CD4-positive, alpha-beta T cell treated with Interleukin-12 subunit alpha and Interleukin-12 subunit beta, for 1 hour (primary cell): ENCODE measurements at regions not wholly inside any gene's neighbourhood (a gene's known extent, or its start where the extent isn't known, plus 50 kb on each side); places are given as distances from the start of the nearest gene placed in this dataset.

Experiments used
- DNase-seq: peaks from one replicate; pipeline ENCODE4 v3.0.0-alpha.2; 2020

DNA sequence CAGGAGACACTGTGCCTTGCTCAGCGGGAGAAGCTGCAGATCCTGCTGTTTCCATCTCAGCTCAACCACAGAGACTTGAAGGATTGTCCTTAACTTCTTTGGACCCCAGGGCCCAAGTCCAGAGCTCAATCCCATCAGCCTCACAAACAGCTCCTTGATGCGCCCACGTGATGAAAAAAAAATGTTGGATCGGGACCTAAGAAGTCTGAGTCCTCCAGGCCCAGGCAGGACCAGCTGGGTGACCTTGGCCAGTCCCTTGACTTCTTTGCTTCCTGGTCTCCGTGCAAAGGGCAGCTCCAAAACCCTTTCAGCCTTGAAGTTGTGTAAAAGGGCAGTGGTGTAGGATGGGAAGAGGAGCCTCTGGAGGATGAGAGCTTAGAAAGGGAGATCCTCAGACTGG lies 175.5 kb downstream of the ZFP36L2 start:
- DNase-seq = no peak

DNA sequence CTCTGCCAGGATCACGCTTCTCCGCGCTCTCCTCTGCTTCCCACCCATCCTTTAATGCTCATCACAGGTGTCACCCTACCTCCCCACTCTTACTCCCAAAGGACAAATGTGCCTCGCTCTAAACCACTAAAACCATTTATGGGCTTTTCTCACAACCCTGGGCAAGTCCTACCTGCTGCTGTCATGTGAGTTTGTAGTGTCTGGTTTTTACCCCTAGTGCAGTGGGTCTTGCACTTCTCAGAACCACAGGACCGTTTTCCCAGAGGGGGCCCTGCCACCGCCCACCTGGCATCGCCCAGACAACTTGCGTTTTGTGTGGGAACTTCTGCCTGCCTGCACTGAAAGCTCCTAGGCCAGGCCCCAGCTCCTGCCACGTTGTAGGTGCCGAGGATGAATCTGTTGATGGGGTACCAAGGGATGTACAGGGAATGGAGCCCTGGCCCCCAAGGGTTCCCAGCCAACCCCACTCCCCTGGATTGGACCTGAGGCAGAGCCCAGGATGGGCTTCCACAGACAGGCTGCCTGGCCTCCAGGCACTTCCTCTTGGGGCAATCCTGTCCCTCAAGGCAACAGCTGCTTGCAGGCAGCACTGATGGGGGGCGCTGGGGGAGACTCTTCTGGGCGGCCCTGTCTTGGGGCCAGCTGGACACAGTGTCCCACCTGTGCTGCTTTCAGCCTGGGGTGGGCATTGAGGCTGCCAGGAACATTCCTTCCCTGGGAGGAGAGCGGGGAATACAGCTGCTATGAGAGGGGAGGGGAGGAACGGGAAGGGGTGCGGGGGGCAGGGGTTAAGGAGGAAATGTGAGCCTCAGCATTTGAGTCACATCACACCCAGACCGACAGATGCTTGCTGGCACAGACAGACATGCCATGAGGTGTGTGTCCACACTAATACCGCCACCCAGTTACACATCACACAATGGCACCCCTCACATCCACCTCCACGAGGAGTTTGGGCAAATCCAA lies 176.3 kb downstream of the ZFP36L2 start:
- DNase-seq = no peak

DNA sequence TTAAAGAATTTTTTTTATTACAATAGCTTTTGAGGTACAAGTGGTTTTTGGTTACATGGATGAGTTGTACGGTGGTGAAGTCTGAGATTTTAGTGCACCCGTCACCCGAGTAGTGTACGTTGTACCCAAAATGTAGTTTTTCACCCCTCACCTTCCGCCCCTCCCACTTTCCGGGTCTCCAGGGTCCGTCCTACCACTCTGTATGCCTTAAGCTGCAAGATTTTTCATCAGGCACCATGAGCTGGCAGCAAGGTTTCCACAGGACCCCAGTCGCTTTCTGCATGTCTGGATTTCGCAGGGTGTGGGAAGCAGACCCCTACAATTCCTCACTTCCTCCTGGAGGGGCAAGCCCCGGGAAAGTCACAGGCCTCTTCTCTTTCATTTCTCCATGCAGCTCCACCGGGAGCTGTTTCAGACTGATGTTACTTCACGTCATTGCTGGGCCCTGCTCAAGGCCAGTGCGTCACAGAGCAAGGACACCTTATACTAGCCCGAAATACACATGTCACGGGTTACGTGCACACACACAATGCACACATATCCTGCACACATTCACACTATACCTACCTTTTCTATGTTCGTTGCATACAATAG lies 179.1 kb downstream of the ZFP36L2 start:
- no peak for DNase-seq

DNA sequence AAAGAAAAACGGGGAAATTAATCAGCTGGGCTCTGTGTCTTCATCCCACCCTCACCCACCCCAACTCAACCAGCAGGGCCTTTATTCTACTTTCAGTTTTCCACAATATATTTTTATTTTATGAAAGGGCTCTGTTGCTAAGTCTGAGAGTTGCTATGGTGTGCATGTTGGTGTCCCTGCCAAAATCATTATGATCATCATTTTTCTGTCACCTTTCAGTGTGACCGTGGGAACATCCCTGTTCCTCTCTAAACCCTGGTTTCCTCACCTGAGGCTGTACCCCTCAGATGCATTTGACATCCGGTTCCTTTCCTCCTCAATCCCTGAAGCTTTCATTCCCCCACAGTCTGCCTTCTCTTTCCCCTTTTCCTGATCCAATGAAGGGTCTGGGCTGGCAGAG lies 180.5 kb downstream of the ZFP36L2 start:
- DNase-seq = no peak

DNA sequence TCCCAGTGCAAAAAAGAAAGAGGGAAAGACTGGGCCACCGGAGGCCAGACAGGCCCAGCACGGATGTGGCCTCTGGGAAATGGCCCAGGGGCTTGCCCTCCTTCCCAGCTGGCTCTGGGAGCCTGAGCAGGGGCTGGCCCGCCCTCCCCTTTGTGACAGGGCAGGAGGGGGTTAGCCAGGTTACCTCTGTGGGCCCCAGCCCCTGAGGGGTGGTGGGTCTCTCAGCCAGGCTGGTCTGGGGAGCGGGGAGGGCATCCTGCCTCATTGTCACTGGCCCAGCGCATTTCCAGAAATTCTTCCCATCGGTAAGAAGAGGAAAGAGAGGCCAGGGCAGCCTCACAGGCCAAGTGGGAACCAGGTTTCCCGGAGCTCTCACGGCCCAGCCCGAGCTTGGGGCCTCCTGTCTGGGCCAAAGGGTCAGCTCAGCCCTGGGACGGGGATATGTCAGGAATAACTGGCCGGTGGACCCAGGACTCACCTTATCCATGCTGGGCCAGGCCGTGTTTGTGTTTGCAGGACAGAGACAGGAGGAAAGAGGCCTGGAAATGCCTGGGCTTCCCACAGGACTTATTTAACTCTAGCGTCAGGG lies 182.2 kb downstream of the ZFP36L2 start:
- no peak for DNase-seq

DNA sequence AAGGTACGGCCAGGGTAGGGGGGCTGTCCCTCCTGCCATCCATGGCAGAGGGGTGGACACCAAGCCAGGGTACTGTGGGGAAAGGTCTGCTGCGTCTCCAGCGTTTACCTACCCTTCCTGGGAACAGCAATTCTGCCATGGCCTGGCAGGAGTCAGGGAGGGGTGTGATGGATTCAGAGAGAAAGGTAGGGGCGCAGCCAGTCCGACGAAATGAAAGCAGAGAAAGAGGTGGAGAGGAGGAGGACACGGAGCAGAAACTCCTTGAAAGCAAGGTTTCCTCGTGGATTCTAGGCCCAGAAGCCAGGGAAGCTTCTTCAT lies 182.9 kb downstream of the ZFP36L2 start:
- no peak for DNase-seq

DNA sequence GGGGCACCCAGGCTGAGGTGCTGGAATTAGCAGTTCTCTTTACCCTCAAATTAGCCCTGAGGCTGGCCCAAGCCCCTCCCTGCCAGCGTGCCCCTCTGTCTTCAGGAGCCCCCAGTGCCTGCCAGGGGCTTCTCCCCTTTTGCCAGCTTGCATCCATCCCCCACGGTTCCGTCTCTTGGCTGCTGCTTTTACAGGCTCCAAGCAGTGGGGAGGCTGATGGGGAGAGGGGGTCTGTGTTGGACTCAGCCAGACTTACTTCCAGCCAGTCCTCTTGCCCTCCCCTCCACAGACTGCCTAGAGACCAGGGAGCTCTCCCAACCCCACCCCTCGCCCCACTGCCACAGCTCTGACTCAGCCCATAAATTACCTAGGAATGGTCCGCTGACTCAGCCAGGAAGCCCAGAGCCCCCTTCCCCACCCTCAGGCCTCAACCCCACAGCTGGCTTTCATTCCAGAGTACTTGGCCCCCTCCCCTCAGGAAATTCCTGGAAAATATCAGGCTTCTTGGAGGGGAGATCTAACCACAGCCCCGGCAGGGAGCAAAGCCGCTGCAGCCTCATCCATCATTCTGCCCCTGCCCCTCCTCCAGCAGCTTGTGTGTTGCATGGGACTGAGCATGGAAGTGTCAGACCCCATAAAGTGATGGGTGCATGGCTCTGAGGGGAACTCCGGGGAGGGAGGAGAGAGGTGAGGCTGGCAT lies 184.6 kb downstream of the ZFP36L2 start:
- no peak for DNase-seq

DNA sequence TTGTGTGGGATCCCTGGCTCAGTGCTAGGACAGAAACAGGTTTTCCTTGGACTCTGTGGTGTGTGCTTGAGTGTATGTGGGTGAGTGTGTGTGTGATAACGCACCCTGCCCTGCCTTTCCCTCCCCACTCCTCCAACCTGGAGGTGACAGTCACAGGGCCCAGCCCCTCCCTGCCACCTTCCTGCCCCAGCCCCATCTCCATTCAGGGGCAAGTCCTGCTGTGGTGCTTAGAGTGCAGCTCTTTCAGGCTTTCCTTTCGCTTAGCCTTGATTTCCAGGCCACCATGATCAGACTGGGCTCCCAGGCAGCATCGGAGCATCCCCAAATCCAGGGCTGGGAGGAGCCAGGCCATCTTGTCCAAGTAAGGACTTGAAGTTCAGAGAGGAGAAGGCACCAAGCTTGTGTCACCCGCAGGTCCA lies 185.2 kb downstream of the ZFP36L2 start:
- no peak for DNase-seq

DNA sequence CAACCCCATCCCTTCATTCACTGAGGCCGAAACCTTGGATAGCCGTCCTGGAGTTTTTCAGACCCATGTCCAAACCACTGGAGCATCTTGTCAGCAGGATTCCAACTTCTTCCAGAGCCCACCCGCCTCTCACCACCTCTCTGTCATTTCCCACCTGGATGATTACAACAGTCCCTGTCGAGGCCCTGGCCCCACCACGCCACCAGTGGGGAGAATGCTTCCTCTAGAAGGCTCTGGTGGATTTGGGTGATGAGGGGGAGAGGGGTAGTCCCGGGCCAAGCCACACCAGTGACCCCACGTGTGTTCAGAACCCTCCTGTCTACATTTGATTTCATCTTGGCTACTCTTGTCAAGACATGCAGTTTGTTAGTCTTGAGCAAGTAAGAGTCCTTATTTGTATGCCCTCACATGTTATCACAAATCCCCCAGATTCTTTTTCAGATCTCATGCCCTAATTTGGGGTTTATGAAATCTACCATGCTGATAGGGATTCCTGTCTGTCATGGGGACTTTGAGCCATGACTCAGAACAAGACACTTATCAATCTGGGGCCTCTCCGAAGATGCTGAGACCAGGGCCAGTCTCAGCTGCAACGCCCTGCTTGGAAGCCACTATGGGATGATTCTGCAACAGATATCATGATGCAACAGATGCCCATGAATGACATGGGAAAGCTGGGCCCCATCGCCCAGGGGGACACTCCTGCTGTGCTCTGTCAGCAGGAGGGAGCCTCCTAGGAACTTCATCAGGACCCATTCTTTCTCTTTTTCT lies 186.1 kb downstream of the ZFP36L2 start:
- DNase-seq = no peak

DNA sequence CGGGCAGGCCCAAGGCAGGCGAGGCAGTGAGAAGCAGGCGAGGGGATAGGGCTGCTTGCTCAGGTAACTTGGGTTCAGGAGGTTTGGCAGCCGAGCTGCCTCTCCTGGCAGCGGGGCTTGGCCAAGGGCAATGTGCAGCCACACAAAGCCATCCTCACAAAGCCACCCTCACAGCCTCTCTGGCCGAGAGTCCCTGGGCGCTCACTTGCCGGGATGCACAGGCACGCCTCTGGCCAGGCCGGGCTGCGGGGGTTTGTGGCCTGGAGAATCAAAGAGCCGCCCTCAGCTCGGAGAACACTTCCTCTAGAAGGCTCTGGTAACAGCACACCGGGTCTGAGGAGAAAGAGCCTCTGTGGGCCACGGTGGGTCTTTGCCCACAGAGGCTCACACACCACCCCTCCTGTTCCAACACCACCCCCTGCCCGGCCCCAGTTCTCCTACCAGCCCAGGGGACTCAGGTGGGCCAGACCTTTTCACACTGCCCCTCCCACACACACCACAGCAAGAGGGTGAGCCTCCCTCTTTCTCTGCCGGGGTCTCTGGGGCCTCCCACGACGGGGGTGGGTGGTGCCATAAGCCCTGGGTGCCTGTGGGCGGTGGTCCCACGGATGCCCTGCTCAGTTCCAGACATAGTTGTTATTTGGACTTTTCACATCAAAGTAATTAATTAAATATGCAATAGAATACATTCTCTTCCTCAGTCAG lies 186.9 kb downstream of the ZFP36L2 start:
- no peak for DNase-seq

DNA sequence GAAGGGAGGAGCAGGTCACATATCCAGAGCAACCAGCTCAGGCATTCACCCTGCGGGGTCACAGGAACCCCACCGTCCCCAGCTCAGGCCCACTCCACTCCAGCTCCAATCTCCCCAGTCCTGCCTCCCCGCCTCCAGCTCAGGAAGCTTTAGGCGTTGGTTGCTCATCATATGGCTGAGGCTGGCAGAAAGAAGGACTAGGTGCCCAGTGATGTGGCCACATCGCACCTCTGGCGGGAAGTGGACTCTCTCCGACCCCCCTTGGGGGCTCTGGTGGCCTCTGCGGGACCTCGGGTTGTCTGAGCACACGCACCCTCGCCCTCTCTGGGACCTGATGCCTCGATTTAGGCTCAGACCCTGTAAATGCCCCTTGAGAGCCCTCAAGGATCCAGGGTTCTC lies 187.7 kb downstream of the ZFP36L2 start:
- no peak for DNase-seq

DNA sequence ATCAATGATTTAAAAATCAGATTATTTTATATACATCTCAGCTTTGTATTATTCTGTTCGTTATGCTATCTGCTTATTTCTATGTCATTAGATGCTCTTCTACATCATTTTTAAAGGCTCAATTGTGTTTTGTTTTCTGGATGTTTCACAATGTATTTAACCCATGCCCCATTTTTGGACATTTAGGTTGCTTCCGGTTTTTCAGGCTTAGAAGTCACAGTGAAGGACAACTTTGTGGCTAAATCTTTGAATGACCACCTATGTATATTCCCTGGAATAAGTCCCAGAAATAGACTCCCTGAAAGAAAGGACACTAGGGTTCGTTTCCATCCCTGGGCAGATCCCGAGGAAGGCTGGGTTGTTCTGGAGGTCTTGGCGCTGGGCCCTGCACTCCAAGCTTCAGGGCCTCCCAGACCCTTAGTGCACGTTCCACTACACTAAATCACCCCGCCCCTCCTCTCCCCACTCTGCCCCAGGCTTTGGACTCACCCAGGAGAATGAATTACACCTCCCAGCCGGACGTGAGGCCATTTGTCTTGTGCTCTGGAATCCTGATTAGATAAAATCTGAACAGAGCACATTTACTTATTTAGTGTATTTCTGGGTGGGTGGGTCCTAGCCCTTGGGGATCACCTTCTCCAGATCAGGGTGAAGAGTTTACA lies 188.2 kb downstream of the ZFP36L2 start:
- DNase-seq = no peak

DNA sequence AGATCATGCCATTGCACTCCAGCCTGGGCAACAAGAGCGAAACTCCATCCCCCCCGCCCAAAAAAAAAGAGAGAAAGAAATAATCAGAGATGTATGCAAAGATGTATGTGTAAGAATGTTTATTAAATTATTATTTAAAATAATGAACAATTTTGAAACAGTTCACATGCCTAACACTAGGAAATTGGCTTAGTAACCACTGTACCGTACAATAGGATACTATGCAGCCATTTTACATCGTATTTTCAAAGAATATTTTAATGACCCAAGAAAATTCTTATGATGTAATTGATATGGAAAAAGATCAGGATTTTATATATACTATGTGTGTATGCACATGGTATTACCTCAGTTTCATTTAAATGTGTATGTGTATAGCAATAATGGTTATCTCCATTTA lies 190.5 kb downstream of the ZFP36L2 start:
- no peak for DNase-seq

DNA sequence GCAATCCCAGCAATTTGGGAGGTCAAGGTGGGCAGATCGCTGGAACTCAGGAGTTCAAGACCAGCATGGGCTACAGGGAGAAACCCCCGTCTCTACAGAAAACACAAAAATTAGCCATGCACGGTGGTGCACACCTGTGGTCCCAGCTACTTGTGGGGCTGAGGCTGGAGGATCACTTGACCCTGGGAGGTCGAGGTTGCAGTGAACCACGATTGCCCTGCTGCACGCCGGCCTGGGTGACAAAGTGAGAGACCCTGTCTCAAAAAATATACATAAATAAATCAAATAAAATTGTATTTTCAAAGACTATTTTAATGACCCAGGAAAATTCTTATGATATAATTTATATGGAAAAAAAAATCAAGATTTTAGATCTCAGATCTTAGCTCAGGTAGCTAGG lies 191.5 kb downstream of the ZFP36L2 start:
- no peak for DNase-seq

DNA sequence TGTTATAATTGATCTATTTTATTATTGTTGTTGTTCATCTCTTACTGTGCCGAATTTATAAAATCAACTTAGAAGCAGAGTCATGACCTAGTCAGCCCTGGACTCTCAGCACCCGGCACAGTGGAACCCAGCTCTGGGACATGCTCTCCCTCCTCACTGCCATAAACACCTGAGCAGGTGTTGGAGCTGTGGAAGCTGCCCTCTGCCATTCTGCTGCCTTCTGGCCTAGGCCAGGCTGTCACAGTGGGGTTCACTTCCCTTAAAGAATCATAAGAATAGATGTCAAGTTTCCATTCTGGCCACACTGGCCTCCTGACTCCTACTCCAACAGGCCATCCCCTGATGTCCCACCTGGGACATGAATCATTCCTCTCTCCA lies 192.2 kb downstream of the ZFP36L2 start:
- DNase-seq = no peak

DNA sequence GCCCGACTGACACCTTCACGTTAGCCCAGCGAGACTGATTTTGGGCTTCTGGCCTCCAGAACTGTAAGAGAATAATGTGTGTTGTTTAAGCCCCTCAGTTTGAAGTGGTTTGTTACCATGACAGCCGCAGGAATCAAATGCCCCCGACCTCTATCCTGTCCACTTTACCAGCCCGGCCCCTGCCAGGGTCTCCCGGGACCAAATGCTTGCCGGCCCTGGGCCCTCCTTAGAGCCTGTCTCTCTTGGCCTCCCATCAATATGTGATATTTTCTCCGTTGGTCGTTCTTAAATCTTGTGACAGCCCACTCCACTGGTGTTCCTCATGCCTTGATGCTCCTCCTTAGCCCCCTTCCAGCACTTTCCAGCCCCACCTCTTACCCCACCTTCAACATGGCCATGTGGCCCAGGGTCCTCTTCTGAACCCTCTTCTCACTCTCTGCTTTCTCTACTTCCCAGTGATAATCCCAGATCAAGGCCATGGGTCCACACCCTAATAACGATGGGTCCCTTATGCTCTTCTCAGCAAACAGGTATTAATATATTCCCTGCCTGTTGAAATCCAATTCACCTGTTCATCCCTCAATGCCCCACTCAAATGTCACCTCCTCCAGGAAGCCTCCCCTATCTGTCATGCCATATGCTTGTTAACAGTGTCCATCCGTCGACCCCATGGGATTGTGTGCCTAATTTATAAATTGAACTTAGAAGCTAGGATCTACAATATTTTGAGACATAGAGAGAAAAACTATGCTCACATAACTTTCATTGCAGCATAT lies 192.8 kb downstream of the ZFP36L2 start:
- DNase-seq = no peak

DNA sequence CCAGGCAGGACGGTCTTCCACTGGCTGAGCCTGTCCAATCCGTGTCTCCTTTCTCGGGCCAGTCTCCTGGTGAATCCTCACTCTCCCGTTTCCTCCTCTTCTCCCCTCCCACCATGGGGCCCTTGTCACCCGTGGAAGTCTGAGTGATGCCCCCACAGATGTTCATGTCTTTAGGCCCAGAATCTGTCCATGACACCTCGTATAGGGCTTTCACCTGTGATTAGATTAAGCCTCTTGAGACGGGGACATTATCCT lies 193.5 kb downstream of the ZFP36L2 start:
- no peak for DNase-seq

DNA sequence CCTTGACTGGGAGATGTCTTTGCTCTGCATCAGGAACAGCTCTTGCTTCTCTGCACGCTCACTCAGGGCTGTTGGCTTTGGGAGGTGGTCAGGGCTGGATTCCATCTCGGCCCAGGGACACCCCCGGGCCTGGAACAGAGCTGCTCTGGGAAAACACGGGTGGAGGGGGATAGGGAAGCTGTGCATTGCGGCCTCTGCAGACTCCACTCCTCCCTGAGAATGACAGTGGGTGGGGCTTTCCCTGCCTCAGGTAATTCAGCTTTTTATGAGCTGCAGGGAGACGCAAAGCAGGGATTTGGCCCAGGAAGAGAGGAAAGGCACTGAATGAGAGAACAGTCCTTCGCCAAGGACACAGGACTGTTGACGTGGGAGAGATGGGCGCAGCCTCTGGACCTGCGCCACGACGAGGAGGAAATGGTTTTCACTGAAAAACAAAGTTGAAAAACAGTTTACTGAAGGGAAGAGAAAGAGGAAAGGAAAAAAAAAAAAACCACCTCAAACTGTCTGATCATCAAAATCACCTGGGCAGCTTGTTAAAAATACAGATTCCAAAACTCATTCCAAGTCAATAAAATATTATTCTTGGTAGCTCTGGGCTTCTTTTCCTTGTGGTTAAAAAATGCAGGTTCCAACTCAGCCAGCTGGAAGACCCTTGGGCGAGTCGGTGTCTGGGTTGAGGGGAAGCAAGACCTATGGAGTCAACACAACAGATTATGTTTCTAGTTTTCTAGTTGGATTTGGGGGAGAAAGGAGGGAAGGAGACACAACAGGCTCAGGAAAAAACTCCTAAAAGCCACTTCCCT lies 194.0 kb downstream of the ZFP36L2 start:
- DNase-seq = no peak

DNA sequence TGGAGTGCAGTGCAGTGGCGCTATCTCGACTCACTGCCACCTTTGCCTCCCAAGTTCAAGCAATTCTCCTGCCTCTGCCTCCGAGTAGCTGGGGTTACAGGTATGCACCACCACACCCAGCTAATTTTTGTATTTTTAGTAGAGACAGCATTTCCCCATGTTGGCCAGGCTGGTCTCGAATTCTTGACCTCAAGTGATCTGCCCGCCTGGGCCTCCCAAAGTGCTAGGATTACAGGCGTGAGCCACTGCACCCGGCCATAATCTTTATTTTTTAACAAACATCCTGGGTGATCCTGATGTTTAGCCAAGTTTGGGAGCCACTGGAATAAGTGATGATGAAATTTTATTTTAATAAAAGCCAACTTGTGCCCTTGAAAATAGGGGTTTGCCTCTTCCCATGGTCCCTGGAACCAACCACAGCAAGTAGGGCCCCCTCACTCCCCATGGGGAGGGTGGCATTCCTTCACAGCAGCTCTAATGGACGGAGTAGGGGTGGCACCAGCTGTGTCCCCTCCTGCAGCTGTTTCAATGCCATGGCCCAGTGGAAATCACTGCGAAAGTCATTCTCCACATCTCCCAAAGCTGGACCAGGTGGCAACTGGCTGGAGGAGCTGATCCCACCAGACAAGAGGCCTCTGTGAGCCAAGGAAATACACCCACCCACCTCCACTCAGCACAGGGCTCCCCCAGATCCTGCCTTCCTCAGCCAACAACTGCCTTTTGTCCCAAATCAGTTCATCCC lies 194.8 kb downstream of the ZFP36L2 start:
- DNase-seq = no peak
